ENCODE measurements at regions not wholly inside any gene's neighbourhood (a gene's known extent, or its start where the extent isn't known, plus 50 kb on each side); places are given as distances from the start of the nearest gene placed in this dataset.
"Not testable (repeated sequence)": the region's sequence is repeated elsewhere in the genome, so short reads cannot be mapped to it uniquely, and the experiment has no call there.

DNA sequence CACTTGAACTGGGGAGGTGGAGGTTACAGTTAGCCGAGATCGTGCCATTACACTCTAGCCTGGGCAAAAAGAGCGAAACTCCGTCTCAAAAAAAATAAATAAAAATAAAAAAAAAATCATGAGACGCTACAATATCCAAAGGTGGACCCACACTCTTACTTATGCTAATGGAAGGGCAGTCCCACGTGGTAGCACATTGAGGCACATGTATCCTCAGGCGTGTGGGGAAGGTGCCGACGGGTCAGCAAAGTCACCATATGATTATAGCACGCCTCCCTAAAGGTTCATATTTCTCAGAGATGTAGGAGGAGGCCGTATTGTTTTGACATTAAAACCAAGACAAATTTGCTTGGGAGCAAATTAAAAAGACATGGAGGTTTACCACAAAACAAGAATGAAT is 201.6 kb downstream of the LRRC70 start:
- Histone ChIP-seq H3K4me3 (no peak overlapping the region), H3K27ac (no peak overlapping the region), H3K36me3 (no peaks in the 10 kb centered on the region), H3K27me3 (replicated peaks; ENCODE audit: insufficient read depth) (no peaks in the 10 kb centered on the region), H3K4me1 (ENCODE audit: control insufficient read depth in 1 of 2, low read depth in 2 of 2) (no peaks in the 10 kb centered on the region), H3K9me3 (no peaks in the 10 kb centered on the region)
- DNase-seq (ENCODE audit: low spot score) (no peak), ATAC-seq (ENCODE audit: insufficient number of reproducible peaks, low FRiP score, low read depth) (no peak)
- no peak for TF ChIP-seq CTCF (IDR thresholded peaks at IDR 0.05)

- H3K27me3 ChIP-seq (replicated peaks; ENCODE audit: insufficient read depth): no peaks in the 10 kb centered on the region
- no peak overlapping the region for H3K27ac ChIP-seq
- DNase-seq (ENCODE audit: low spot score): no peak
- peak; percentile 59 for TF ChIP-seq CTCF (IDR thresholded peaks at IDR 0.05)
- no peaks in the 10 kb centered on the region for H3K36me3 ChIP-seq
- H3K4me1 ChIP-seq (ENCODE audit: control insufficient read depth in 1 of 2, low read depth in 2 of 2): no peaks in the 10 kb centered on the region
- no peaks in the 10 kb centered on the region for H3K9me3 ChIP-seq
- no peak for ATAC-seq (ENCODE audit: insufficient number of reproducible peaks, low FRiP score, low read depth)
- no peak overlapping the region for H3K4me3 ChIP-seq
Measured at GRCh38 chr5:62779010-62779422, 200.4 kb downstream of the LRRC70 start.

DNA sequence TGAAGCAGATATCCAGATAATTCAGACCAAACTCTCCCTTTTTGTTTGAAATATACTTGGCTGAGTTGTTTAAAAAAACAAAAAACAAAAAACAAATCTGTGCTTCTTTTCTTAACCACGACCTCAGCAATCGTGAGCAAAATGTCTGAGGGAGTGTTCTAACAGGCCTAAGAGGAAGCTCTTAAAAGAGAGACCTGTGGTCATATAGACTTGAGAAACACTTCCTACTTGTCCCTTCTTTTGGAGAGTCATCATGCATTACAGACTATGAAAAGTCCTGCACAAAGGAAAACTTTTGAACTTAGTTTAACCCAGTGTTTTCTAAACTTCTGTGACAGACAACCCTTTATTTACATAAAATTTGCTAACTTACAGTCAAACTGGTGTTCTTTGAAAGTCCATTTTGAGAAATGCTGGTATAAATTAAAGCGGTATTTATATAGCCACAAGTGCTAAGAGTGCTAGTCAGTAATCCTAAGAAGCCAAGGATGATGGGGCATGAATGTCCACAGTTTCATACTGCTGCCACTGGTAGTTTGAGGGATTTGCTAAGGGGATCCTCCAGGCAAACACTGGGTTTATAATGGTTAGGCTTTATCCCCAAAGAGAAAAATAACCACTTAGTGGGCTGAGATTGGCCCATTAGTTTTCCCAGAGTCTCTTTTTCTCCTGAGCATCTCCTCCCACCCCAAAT is 199.8 kb downstream of the LRRC70 start:
- H3K36me3 ChIP-seq: no peaks in the 10 kb centered on the region
- H3K4me3 ChIP-seq: no peak overlapping the region
- DNase-seq (ENCODE audit: low spot score): no peak
- no peak overlapping the region for H3K27ac ChIP-seq
- H3K9me3 ChIP-seq: no peaks in the 10 kb centered on the region
- H3K27me3 ChIP-seq (replicated peaks; ENCODE audit: insufficient read depth): no peaks in the 10 kb centered on the region
- TF ChIP-seq CTCF (IDR thresholded peaks at IDR 0.05): no peak
- no peaks in the 10 kb centered on the region for H3K4me1 ChIP-seq (ENCODE audit: control insufficient read depth in 1 of 2, low read depth in 2 of 2)
- ATAC-seq (ENCODE audit: insufficient number of reproducible peaks, low FRiP score, low read depth): no peak

DNA sequence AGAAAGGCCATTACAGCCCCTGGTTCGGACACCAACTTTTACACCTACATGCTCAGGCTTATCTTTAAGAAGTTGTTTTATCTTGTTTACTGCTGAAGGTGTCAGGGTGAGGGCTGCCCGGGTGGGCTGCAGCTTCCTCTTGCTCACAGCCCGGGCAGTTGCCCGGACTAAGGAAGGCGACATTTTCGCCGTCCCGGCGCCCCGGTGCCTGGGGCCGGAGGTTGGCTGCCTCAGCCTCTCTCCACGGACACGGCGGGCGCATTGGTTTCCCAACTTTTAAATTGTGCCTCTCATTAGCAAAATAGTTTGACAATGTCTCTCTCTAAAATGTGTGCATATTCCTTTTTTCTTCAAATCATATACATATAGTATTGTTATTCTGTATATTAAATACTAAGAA is 198.5 kb downstream of the LRRC70 start:
- not testable (repeated sequence) for H3K4me1 ChIP-seq (ENCODE audit: control insufficient read depth in 1 of 2, low read depth in 2 of 2); DNase-seq (ENCODE audit: low spot score); ATAC-seq (ENCODE audit: insufficient number of reproducible peaks, low FRiP score, low read depth); H3K36me3 ChIP-seq; H3K9me3 ChIP-seq; H3K27ac ChIP-seq; H3K27me3 ChIP-seq (replicated peaks; ENCODE audit: insufficient read depth); H3K4me3 ChIP-seq

GRCh38 chr5:62776592-62776991 is 198.0 kb downstream of the LRRC70 start:
- not testable (repeated sequence) for H3K4me1 ChIP-seq (ENCODE audit: control insufficient read depth in 1 of 2, low read depth in 2 of 2); H3K9me3 ChIP-seq; H3K27ac ChIP-seq; DNase-seq (ENCODE audit: low spot score); H3K4me3 ChIP-seq; H3K27me3 ChIP-seq (replicated peaks; ENCODE audit: insufficient read depth); ATAC-seq (ENCODE audit: insufficient number of reproducible peaks, low FRiP score, low read depth); H3K36me3 ChIP-seq

DNA sequence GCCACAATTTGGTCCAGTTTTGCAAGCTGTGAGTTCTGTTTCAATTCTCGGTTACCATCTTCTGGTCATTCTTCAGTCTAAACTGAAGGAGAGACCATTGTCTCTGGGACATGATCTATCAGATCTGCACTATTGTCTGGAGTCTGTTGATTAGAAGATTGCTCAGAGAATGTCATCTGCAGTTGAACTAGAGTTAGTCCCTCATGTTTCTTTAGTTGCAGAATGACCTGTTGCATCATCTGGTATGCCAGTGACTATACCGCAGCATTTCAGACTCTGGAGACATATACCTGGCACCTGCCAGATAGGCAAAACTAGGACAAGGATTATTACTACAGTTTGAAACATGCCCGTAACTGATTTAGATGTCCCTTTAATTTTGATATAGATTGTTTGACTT is 194.8 kb downstream of the LRRC70 start:
- H3K4me1 ChIP-seq (ENCODE audit: control insufficient read depth in 1 of 2, low read depth in 2 of 2): no peaks in the 10 kb centered on the region
- H3K9me3 ChIP-seq: no peaks in the 10 kb centered on the region
- ATAC-seq (ENCODE audit: insufficient number of reproducible peaks, low FRiP score, low read depth) (no peak), DNase-seq (ENCODE audit: low spot score) (no peak)
- H3K27ac ChIP-seq: no peak overlapping the region
- no peaks in the 10 kb centered on the region for H3K36me3 ChIP-seq
- no peaks in the 10 kb centered on the region for H3K27me3 ChIP-seq (replicated peaks; ENCODE audit: insufficient read depth)
- TF ChIP-seq CTCF (IDR thresholded peaks at IDR 0.05): no peak
- H3K4me3 ChIP-seq: no peak overlapping the region
